ENCODE measurements at regions not wholly inside any gene's neighbourhood (a gene's known extent, or its start where the extent isn't known, plus 50 kb on each side); places are given as distances from the start of the nearest gene placed in this dataset.

GRCh38 chr9:115914291-115914690, 239.3 kb upstream of the PAPPA start:
- no peak for DNase-seq (ENCODE audit: low spot score)
- FAIRE-seq: no peak

DNA sequence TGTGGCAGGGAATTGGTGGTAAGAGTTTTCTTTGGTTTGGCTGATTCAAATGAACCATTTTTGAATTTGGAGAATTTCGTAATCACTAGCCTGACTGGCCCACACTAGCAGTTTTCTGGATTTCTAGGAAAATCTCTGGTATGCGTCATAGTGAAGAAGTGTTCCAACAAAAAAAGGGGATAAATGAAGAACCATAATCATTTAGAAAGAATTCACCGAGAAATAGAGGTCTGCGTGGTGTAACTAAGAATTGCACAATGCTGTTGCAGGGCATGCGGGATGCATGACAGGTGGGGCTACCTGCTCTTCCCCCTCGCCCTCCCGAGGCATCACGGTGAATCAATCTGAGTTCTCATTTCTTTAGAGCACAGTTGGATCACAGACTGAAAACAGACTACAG, 232.3 kb upstream of the PAPPA start:
- DNase-seq (ENCODE audit: low spot score): no peak
- FAIRE-seq: no peak

DNA sequence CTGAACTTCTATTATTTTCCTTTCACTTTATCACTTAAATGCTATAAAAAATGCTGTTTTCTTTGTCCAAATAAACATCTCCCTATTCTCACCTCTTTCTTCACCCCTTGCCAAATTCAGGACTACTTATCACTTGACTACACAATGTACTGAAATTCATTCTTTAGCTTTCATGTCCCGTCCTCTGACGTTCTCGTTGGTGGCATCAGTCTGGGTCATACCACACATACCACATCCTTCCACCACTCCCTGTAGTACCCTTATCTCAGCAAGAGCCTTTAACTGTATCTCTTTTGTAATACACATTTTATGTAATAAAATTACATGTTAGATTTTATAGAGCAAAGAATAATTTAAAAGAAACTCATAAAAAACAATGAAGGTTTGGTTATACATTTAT, 231.1 kb upstream of the PAPPA start:
- FAIRE-seq (no peak), DNase-seq (ENCODE audit: low spot score) (no peak)

DNA sequence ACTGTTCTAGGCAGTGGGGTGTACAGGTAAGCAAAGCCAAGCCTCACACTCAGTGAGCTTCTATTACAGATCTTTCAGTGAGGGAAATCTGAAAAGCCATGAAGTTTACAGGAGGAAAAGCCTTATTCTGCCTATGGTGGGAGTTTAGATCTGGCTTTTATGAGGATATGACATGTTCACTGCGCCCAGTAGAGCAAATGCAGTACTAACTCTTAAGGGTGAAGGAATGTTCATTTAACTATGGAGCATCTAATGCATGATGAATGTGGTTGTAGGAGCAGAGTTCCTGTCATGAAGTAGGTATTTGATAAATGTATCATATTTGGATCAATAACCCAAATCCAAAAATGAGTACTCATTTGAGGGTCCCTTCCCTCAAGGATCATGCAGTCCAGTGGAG, 230.2 kb upstream of the PAPPA start:
- DNase-seq (ENCODE audit: low spot score) (no peak), FAIRE-seq (no peak)

- no peak for DNase-seq (ENCODE audit: low spot score)
- no peak for FAIRE-seq
Measured at GRCh38 chr9:115923903-115924668, 229.5 kb upstream of the PAPPA start.

- DNase-seq (ENCODE audit: low spot score) (no peak), FAIRE-seq (no peak)
Measured at GRCh38 chr9:115924669-115924987, 229.0 kb upstream of the PAPPA start.

DNA sequence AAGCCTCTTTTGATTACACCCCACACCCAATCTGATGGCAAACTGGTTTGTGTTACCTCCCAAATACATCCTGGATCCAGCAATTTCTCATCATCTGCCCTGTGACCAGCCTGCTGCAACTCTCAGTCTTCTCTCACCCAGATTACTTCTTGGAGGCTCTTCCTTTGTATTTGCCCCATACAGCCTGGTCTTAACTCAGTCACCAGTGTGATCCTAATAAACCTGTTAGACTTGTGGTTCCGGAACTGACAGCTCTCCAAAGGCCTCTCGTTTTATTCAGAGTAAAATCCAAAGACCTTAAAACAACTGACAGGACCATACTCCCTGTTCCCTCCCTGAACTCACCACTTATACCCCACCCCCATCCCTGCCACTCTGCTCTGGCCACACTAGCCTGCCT, 228.2 kb upstream of the PAPPA start:
- DNase-seq (ENCODE audit: low spot score) (no peak), FAIRE-seq (no peak)

DNA sequence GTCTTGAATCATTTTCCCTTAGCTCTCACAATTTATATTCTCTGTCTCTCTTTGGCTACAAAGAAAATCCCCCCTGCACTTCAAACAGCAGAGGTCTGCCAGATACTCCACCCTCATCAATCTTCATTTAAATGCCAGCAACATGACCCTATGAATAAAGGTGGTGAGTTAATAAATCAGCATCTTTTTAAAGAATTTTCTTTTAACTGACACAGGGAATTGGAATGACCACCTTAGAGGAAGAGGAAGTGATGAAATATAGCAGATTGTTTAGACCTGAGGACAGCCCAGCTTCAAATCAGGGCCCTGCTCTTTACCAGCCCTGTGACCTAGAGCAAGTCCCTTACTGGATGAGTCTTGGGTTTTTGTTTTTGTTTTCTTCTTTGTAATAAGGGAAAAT, 223.1 kb upstream of the PAPPA start:
- DNase-seq (ENCODE audit: low spot score) (no peak), FAIRE-seq (no peak)

- FAIRE-seq (no peak), DNase-seq (ENCODE audit: low spot score) (no peak)
Measured at GRCh38 chr9:115938479-115938878, 215.1 kb upstream of the PAPPA start.

- no peak for FAIRE-seq
- DNase-seq (ENCODE audit: low spot score): peak; percentile 19
Measured at GRCh38 chr9:115939065-115939765, 214.4 kb upstream of the PAPPA start.

DNA sequence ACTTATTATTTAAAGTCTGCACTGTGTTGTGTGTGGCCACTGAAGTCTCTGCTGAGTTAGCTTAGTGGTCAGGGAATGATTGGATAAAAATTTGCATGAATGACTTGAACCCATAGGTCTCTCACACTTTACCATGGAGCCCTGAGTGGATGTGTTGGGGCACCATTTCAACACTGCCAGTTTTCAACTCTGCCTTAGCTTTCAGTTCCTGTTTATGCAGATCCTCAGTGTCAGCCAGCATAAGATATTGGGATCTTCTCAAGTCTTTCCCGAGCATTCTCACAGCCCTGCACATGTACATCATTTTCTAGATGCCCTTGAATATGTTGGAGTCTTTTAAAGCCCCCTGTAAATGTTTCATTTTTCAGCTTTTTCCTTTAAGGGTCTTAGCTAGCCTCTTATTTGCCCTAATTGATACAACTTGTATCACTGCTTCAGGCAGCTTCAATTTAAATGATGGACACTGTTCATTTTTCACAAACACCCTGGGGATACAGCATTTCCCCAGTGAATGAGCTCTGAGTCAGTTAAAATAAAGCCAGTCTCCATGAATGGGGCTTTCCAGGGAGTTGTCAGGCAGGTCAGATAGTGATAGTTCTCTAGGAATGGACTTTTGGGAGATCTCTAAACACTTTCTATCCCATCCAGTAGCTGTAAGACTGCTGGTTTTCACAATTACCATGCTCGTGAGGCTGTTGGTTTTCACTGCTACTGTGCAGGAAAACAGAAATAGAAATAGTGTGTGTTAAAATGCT, 211.9 kb upstream of the PAPPA start:
- no peak for FAIRE-seq
- DNase-seq (ENCODE audit: low spot score): no peak

- FAIRE-seq (no peak), DNase-seq (ENCODE audit: low spot score) (no peak)
Measured at GRCh38 chr9:115943431-115944165, 210.0 kb upstream of the PAPPA start.

- FAIRE-seq (peak; percentile 44), DNase-seq (ENCODE audit: low spot score) (peak; percentile 57)
Measured at GRCh38 chr9:115944166-115944948, 209.2 kb upstream of the PAPPA start.

DNA sequence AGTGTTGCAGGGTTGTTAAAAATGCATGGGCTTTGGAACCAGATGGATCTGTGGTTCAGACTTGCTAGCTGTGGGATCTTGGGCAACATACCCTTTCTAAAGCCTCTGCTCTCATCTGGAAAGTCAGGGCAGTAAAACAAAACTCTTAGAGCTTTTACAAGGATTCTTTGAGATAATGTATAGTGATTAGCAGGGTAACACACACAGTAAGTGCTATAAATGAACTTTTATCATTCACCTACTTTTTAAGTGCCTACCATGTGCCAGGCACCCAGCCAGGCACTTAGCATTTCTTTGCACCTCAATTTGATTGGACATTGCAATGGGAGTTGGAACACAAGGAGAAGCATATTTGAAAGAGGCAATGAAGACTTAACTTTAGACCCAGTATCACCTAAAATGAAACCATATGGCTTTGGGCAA, 208.6 kb upstream of the PAPPA start:
- DNase-seq (ENCODE audit: low spot score): no peak
- no peak for FAIRE-seq

GRCh38 chr9:115946530-115946929, 207.1 kb upstream of the PAPPA start:
- peak; percentile 26 for DNase-seq (ENCODE audit: low spot score)
- FAIRE-seq: no peak

- DNase-seq (ENCODE audit: low spot score) (no peak), FAIRE-seq (no peak)
Measured at GRCh38 chr9:115951977-115952376, 201.6 kb upstream of the PAPPA start.

GRCh38 chr9:115952430-115953292, 200.9 kb upstream of the PAPPA start:
- DNase-seq (ENCODE audit: low spot score) (no peak), FAIRE-seq (no peak)

DNA sequence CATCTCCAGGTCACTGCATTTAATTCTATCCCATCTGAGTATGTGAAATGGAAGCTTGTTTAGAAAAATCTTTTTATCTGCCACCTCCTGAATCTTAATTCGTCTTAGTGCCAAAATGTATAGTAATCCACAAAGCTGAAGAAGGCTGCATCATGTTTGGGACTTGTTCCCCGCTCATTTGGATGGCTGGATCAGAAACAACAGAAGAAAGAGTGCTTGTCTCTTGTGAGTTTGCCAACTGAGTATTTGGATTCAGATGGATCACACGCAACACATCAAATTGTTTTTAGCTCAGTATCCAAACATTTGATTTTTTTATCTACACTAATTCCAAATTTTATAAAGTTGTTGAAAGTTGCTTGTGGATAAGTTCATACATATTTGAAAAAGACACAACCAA, 197.2 kb upstream of the PAPPA start:
- DNase-seq (ENCODE audit: low spot score) (no peak), FAIRE-seq (no peak)

DNA sequence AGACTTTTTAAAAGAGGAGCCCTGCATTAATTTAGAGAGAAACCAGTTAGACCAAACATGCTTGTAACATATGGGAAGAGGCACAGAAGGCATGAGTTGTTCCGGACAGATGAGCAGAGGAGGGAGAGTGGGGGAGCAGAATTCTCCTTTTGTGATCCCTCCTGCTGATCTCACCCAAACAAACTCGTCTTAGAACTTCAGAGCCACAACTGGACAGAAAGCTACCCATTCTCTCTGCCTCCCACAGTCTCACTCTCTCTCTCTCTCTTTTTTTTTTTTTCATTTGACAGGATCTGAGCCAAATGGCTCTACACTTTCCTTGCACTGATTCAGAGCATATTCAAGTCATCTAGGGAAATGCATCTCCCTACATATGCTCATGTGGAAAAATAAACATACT, 196.0 kb upstream of the PAPPA start:
- no peak for FAIRE-seq
- DNase-seq (ENCODE audit: low spot score): no peak

DNA sequence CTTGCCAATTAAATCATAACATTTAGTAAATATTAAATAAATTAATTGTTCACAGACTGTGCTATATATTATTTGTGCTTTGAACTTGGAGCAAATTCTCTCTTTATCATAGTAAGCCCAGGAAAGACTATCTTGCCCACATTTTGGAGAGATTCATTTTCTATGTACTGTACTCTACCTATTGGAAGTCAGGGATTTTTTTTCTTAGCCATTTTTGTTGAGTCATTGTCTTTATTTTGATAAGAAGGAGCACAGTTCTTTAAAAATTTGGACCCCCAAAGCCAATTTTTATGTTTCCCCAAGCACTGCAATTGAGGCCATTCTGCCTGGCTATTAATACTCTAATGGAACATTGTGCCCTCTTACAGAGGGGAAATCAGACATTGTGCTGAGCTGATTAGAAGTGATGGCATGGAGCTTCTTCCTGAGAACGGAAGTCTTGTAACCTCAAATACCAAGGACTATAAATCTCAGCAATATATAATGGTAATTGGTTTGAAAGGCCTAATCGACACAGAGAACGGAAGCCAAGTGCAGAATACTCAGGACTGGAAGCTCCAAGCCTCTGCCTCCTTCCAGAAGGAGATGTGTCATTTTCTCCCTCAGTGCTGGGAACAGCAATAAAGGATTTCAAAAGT, 188.8 kb upstream of the PAPPA start:
- DNase-seq (ENCODE audit: low spot score): no peak
- no peak for FAIRE-seq

Measured in urothelium cell line (cell line).